Fibroblast of lung (primary cell): ENCODE measurements at regions not wholly inside any gene's neighbourhood (a gene's known extent, or its start where the extent isn't known, plus 50 kb on each side); places are given as distances from the start of the nearest gene placed in this dataset.

Source experiments
- CTCF ChIP-seq, 2 donors: IDR thresholded peaks in 1 of 2; conservative IDR thresholded peaks in 1 of 2; 1 replicate in 1 of 2; 2 replicates in 1 of 2; pipeline ENCODE4 v1.5.1; 2011 to 2012; ENCODE audit warnings: low read length in 2 of 2, control low read depth in 1 of 2, inconsistent platforms in 1 of 2, low read depth in 1 of 2, mild to moderate bottlenecking in 1 of 2
- EZH2 ChIP-seq: IDR thresholded peaks from 2 replicates; pipeline ENCODE4 v1.5.1; 2012; ENCODE audit warnings: low read length, control low read depth, mild to moderate bottlenecking; ENCODE audit errors: missing control alignments

DNA sequence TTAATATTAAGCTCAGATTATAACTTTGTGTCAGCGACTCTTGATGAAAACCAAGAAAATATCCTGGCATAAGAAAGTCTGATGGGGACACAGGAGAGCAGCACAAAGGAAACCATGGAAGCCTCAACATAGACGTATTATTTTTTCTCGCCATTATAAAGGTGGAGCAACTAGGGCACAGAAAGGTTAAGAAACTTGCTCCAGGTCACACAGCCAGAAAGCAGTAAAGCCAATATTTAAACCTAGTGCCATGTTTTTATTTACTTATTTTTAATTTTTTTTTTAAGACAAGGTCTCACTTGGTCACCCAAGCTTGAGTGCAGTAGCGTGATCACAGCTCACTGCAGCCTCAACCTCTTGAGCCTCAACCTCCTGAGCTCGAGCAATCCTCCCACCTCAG lies 259.3 kb downstream of the PREX1 start:
- TF ChIP-seq CTCF (conservative IDR thresholded peaks at IDR 0.05 in 1 of 2, IDR thresholded peaks at IDR 0.05 in 1 of 2; ENCODE audit: low read depth in 1 of 2, low read length in 2 of 2) (no peak), EZH2 (no peak)
